ENCODE measurements at regions not wholly inside any gene's neighbourhood (a gene's known extent, or its start where the extent isn't known, plus 50 kb on each side); places are given as distances from the start of the nearest gene placed in this dataset.
"Not testable (repeated sequence)": the region's sequence is repeated elsewhere in the genome, so short reads cannot be mapped to it uniquely, and the experiment has no call there.

GRCh38 chr7:67475293-67475692 is 478.7 kb downstream of the TYW1 start:
- DNase-seq (ENCODE audit: low spot score): no peak

DNA sequence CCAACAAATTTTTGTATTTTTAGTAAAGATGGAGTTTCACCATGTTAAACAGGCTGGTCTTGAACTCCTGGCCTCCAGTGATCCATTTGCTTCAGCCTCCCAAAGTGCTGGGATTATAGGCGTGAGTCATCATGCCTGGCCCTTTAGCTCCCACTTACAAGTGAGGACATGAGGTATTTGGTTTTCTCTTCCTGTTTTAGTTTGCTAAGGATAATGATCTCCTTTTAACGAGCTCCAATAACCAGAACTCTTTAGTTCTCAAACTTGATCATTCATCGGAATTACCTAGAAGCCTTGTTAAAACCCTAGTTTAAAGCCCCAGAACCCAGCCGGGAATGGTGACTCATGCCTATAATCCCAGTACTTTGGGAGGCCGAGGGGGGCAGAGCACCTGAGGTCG is 481.4 kb downstream of the TYW1 start:
- DNase-seq (ENCODE audit: low spot score): no peak

DNA sequence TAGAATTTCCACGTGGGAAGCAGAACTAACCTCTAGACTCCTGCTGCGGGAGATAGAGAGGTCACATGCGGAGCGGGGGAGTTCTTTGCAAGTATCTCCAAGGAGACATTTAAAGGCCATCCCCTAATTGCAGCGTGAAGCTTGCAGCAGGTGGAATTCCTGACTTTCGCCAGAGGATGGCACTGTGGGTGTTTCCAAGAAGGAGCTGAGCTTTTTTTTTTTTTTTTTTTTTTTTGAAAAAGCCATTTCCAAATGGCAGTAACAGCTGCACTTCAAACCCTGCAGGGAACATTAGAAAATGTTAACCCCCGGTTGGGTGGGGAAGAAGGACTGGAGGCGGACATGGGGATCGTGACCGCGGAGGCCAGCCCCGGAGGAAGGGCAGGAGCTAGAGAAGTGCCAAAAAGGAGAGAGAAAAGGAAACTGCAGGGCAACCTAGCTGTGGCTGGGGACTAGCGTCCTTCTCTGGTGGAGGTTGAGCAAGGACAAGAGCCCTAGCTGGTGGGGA is 487.7 kb downstream of the TYW1 start:
- DNase-seq (ENCODE audit: low spot score): peak; percentile 76

- no peak for DNase-seq (ENCODE audit: low spot score)
Measured at GRCh38 chr7:67486401-67486800, 489.8 kb downstream of the TYW1 start.

DNA sequence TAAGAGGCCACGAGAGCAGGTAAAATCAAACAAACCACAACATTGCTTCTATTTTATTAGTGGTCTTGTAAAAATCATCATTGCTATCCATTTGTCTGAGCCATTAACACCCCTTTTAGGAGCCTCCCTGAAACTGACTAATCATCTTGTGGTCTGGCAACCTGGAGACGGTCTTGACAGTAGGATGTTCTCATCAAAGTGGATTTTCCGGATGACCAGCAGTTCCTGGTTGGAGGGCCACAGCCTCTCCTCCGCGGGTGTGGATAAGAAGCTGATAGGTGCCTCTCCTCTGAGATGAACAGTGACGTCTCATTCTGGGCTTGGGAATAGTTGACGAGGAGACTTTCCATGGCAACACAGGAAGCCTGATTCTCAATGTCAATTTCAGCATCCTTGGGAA is 490.7 kb downstream of the TYW1 start:
- no peak for DNase-seq (ENCODE audit: low spot score)

DNA sequence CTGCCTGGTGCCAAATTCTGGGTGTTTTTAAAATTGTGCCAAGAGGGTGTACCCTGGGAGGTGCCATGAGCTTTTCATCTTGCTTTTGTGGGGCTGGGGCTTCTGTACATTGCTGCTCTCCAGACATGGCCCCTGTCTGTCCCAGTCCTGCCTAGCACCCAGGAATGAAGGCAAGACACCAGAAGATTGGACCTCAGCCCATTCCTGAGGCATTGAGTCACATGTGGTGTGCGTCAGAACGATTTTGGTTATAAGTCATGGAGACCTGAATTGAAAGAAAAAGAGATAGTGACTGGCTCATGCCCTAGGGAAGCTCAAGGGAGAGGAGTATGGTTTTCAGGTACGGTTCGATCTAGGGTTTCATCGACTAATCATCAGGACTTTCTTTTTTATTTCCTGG is 493.2 kb downstream of the TYW1 start:
- DNase-seq (ENCODE audit: low spot score): no peak

DNA sequence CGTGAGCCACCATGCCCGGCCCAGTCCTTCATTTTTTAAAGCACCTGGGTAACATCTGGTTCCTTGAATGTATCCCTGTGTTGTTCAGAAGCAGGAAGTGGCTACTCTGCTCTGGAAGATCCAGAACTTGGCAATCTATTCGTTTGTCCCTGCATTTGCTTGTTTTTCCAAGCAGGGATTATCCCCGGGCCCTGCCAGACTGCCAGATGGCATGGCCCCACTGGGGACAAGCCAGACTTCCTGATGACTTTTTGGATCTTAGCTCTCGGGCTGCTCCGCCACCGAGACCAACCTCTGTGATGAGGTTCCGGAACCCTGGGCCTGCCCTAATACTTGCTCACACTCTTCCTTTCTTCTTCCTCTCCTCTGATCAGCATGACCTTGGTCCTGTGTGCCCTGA is 496.7 kb downstream of the TYW1 start:
- DNase-seq (ENCODE audit: low spot score): no peak

- no peak for DNase-seq (ENCODE audit: low spot score)
Measured at GRCh38 chr7:67496589-67496988, 500.0 kb downstream of the TYW1 start.

GRCh38 chr7:67497914-67498313 is 501.3 kb downstream of the TYW1 start:
- DNase-seq (ENCODE audit: low spot score): not testable (repeated sequence)

GRCh38 chr7:67502929-67503328 is 506.3 kb downstream of the TYW1 start:
- DNase-seq (ENCODE audit: low spot score): no peak

DNA sequence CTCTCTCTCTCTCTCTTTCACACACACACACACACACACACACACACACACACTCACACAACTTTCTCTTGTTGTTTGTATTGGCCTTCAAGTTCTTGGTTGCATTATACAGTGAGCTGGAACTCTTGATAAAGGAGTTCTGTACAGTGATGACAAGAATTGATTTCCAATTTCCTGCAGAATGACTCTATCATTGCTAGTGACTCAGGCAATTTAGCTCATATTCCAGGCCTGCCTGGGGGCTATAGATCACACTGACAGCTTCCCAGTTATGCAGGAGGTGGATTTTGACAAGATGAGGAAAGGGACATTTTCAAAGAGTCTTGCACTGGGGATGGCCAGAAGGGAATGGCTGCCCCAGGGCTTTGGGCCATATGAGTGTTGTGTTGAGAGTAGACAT is 508.8 kb downstream of the TYW1 start:
- DNase-seq (ENCODE audit: low spot score): no peak

- DNase-seq (ENCODE audit: low spot score): no peak
Measured at GRCh38 chr7:67512481-67512880, 515.8 kb downstream of the TYW1 start.

DNA sequence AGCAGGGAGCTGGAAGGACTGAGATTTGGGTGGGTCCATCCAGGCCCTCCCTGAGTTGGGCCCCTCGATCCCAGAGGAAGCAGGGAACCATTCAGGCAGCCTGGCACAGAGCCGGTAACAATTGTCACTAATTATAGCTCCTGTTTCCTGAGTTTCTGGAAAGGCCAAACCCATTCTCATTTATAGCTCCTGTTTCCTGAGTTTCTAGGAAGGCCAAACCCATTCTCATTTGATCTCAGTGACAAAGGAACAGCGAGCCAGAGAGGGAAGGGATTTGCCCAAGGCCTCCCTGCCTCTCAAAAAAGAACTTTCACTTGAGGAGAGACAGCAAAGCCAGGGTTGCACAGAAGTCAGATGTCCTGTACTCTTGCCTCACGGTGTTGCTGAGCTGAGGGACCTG is 521.9 kb downstream of the TYW1 start:
- no peak for DNase-seq (ENCODE audit: low spot score)

DNA sequence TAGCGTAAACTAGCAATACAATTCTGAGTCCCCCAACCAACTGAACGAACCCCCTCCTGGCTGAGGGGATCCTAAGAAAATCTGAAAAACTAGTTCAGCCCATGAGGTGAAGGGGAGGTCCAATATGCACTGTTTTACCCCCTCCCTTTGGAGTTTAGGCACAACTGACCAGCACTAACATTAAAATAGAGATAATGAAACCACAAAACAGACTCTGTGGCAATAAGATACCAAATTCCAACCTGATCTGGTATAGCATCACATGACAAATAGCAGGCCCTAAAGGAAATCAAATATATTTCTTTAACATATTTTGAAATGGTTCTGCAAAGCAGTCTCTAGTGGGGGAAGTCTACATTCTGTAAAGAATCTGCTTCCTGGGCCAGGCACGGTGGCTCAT is 522.5 kb downstream of the TYW1 start:
- DNase-seq (ENCODE audit: low spot score): no peak

DNA sequence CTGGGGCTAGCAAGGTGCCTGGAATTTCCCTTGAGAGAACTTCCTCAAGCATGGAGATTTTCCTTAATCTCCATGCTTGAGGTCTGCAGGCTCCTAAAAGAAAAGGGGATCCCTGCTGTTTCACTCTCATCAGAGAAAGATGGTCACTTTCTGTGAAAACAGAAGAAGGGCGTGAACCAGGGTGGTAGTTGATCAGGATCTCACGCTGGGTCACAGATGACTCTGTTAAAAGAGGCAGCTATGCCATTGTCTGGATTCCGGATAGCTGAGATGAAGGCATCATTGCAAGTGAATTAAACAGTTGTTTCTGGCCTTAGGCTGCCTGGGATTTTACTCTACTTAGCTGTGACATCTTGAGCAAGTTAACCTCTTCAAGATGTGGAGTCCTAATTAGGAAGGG is 525.9 kb downstream of the TYW1 start:
- no peak for DNase-seq (ENCODE audit: low spot score)

GRCh38 chr7:67523713-67524112 is 527.1 kb downstream of the TYW1 start:
- no peak for DNase-seq (ENCODE audit: low spot score)

GRCh38 chr7:67525588-67525987 is 529.0 kb downstream of the TYW1 start:
- DNase-seq (ENCODE audit: low spot score): no peak

GRCh38 chr7:67535241-67535989 is 538.8 kb downstream of the TYW1 start:
- DNase-seq (ENCODE audit: low spot score): no peak

GRCh38 chr7:67542916-67543315 is 546.3 kb downstream of the TYW1 start:
- no peak for DNase-seq (ENCODE audit: low spot score)

DNA sequence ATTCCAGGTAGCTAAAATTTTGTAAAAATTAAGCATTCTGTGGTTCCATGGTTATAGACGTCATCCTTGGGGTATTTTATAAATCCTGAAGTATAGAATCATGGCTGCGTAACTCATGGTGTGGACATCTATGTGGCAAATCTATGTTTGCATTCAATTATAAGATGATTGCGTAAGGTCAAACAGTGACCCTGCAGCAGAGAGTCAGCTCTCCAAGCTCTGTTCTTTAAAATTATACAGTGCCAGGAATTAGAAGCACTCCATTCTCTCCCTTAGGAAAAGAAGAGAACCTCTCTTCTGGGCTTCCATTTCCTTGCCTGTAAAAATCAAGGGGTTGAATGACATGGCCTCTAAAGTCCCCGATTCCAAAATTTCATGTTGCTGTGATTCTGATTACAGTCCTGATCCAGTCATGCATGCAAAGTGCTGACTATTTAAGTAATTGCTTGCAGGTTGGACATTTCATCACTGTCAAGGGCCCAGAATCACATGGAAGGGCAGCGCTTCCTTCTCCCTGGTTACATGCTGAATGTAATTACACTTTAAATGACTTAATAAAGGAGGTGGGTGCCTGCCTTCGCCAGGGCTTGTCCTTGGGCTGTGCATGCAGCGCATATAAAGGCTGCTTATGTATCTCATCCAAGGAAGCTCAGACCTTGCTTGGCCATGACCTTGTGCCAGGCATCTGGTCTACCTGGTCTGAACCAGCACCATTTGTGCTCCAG is 550.7 kb downstream of the TYW1 start:
- DNase-seq (ENCODE audit: low spot score): no peak

- DNase-seq (ENCODE audit: low spot score): no peak
Measured at GRCh38 chr7:67549126-67549525, 552.5 kb downstream of the TYW1 start.

DNA sequence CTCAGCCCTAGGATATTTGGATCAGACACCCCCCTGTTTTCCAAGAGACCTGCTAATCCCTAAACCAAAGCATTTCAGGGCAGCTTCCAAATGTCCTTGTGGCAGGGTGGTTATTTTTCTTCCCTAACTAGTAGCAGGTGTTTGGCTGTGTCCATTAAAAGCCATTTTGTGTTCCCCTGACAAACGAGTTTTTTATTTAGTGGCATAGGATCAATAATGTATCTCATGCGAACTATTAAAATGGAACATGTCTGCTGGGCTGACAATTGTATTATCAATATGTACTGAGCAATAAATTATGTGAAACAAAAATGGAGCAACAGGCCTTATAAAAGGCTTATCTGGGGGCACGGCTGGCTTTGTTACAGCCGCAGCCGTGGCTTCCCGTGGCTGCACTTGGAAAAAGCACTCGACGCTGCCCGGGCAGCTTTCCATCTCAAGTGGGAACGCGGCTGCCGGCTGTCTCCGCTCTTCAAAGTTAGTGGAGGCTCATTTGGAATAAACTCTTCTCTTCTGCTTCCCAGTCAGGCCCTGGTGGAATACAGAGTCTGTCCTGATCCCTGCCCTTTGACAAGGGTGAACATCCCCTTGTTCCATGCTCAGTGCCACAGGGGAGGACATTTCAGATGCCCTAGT is 554.3 kb downstream of the TYW1 start:
- no peak for DNase-seq (ENCODE audit: low spot score)

GRCh38 chr7:67552738-67553137 is 556.1 kb downstream of the TYW1 start:
- DNase-seq (ENCODE audit: low spot score): no peak
